Neuronal stem cell (in vitro differentiated cells): ENCODE measurements at regions not wholly inside any gene's neighbourhood (a gene's known extent, or its start where the extent isn't known, plus 50 kb on each side); places are given as distances from the start of the nearest gene placed in this dataset.

Experiments
- DNase-seq: peaks from one replicate; pipeline ENCODE4 v3.0.0-alpha.2; 2013; ENCODE audit warnings: low spot score
- H2AFZ ChIP-seq: one replicate; pipeline ENCODE4 v1.6.1; 2013; ENCODE audit warnings: mild to moderate bottlenecking, low read length, inconsistent platforms
- H2AK5ac ChIP-seq: 2 replicates; pipeline ENCODE4 v1.6.1; 2013; ENCODE audit warnings: low read depth, mild to moderate bottlenecking, inconsistent platforms, low read length, moderate library complexity, mixed read lengths
- H2BK120ac ChIP-seq: 2 replicates; pipeline ENCODE4 v1.6.1; 2013; ENCODE audit warnings: low read depth, mild to moderate bottlenecking, inconsistent platforms, low read length, moderate library complexity, mixed read lengths
- H2BK12ac ChIP-seq: one replicate; pipeline ENCODE4 v1.6.1; 2013; ENCODE audit warnings: low read length, inconsistent platforms
- H2BK15ac ChIP-seq: 2 replicates; pipeline ENCODE4 v1.6.1; 2013; ENCODE audit warnings: mild to moderate bottlenecking, low read length, inconsistent platforms, mixed read lengths
- H2BK5ac ChIP-seq: one replicate; pipeline ENCODE4 v1.6.1; 2013; ENCODE audit warnings: inconsistent platforms, mild to moderate bottlenecking, low read length, moderate library complexity
- H3K14ac ChIP-seq: one replicate; pipeline ENCODE4 v1.6.1; 2013; ENCODE audit warnings: low read length, inconsistent platforms
- H3K18ac ChIP-seq: 2 replicates; pipeline ENCODE4 v1.6.1; 2013; ENCODE audit warnings: low read length, inconsistent platforms
- H3K23ac ChIP-seq: 2 replicates; pipeline ENCODE4 v1.6.1; 2013; ENCODE audit warnings: low read depth, mild to moderate bottlenecking, mixed read lengths, low read length, inconsistent platforms; ENCODE audit not compliant: poor library complexity
- H3K27ac ChIP-seq: replicated peaks from 3 replicates; pipeline ENCODE4 v1.5.1; 2013; ENCODE audit warnings: low read length, inconsistent platforms
- H3K27me3 ChIP-seq, 3 experiments: 2 replicates each; pipeline ENCODE4 v1.6.1; 2013; ENCODE audit warnings: low read length in 3 of 3, mild to moderate bottlenecking in 2 of 3, inconsistent platforms in 1 of 3, low read depth in 1 of 3, mixed read lengths in 1 of 3, moderate library complexity in 1 of 3; ENCODE audit not compliant: control insufficient read depth in 3 of 3, insufficient read depth in 3 of 3
- H3K36me3 ChIP-seq, 2 donors: replicated peaks in 1 of 2; 2 replicates each; pipeline ENCODE4 v1.6.1; 2013; ENCODE audit warnings: low read length in 2 of 2; ENCODE audit not compliant: control insufficient read depth in 2 of 2, insufficient read depth in 2 of 2
- H3K4ac ChIP-seq: 2 replicates; pipeline ENCODE4 v1.6.1; 2013; ENCODE audit warnings: inconsistent platforms, mild to moderate bottlenecking, low read length, moderate library complexity
- H3K4me1 ChIP-seq, 2 donors: 1 replicate in 1 of 2; 2 replicates in 1 of 2; pipeline ENCODE4 v1.6.1; 2013; ENCODE audit warnings: low read length in 2 of 2, low read depth in 1 of 2; ENCODE audit not compliant: control insufficient read depth in 2 of 2, insufficient read depth in 1 of 2
- H3K4me2 ChIP-seq: one replicate; pipeline ENCODE4 v1.6.1; 2013; ENCODE audit warnings: mild to moderate bottlenecking, low read length, inconsistent platforms; ENCODE audit not compliant: insufficient read depth, poor library complexity, severe bottlenecking
- H3K4me3 ChIP-seq, 2 donors: 2 replicates each; pipeline ENCODE4 v1.5.1; 2013; ENCODE audit warnings: low read length in 2 of 2, mild to moderate bottlenecking in 2 of 2, inconsistent platforms in 1 of 2, moderate library complexity in 1 of 2
- H3K79me1 ChIP-seq: one replicate; pipeline ENCODE4 v1.6.1; 2013; ENCODE audit warnings: low read depth, mild to moderate bottlenecking, inconsistent platforms, low read length, moderate library complexity
- H3K9ac ChIP-seq: one replicate; pipeline ENCODE4 v1.6.1; 2013; ENCODE audit warnings: mild to moderate bottlenecking, low read depth, low read length, inconsistent platforms; ENCODE audit not compliant: poor library complexity
- H3K9me3 ChIP-seq, 2 donors: replicated peaks in 1 of 2; 2 replicates each; pipeline versions ENCODE3 to v1.6.1; 2013; ENCODE audit warnings: low read length in 2 of 2, mild to moderate bottlenecking in 2 of 2, inconsistent platforms in 1 of 2, low read depth in 1 of 2, mixed read lengths in 1 of 2, moderate library complexity in 1 of 2; ENCODE audit not compliant: control insufficient read depth in 2 of 2, insufficient read depth in 1 of 2
- H4K8ac ChIP-seq: one replicate; pipeline ENCODE4 v1.6.1; 2013; ENCODE audit warnings: low read depth, mild to moderate bottlenecking, inconsistent platforms, low read length, moderate library complexity
- H4K91ac ChIP-seq: one replicate; pipeline ENCODE4 v1.6.1; 2013; ENCODE audit warnings: low read length, low read depth, mild to moderate bottlenecking, inconsistent platforms; ENCODE audit not compliant: poor library complexity
- WGBS, 2 donors: extraction: QIAGEN DNeasy Blood & Tissue Kit; methylation state at CpG; one replicate each; pipeline ENCODE4 v1.1.7; 2013; ENCODE audit warnings: missing lambda C conversion rate in 2 of 2, mixed read lengths in 1 of 2; ENCODE audit not compliant: insufficient read length in 2 of 2, insufficient replicate concordance in 1 of 2; ENCODE audit errors: extremely low coverage in 2 of 2; 5-methylcytosine and 5-hydroxymethylcytosine counted together

GRCh38 chr7:25432807-25433206 lies 204.5 kb upstream of the NPVF start:
- Histone ChIP-seq H2AK5ac (no peak overlapping the region), H2BK12ac (no peak overlapping the region), H3K4me1 (peaks cover 0 to 3% of the 10 kb centered on the region in 2 donors), H3K27ac (no peak overlapping the region), H2BK5ac (no peak overlapping the region), H3K18ac (no peak overlapping the region), H2BK15ac (no peak overlapping the region), H3K14ac (no peak overlapping the region), H3K4me3 (no peak overlapping the region), H3K9me3 (no peaks in the 10 kb centered on the region), H3K4ac (no peak overlapping the region), H3K27me3 (peaks cover 0 to 4% (median 0%) of the 10 kb centered on the region in 3 experiments), H4K8ac (no peak overlapping the region), H3K23ac (no peak overlapping the region), H2AFZ (no peak overlapping the region), H3K79me1 (no peaks in the 10 kb centered on the region), H3K4me2 (no peak overlapping the region), H3K36me3 (no peaks in the 10 kb centered on the region), H2BK120ac (no peak overlapping the region), H4K91ac (no peak overlapping the region), H3K9ac (no peak overlapping the region)
- WGBS, 2 donors = no CpG with 5 or more reads among the region's 2 CpGs
- DNase-seq = no peak

GRCh38 chr7:25436413-25436812 lies 208.1 kb upstream of the NPVF start:
- Histone ChIP-seq H4K8ac (no peak overlapping the region), H3K27me3 (peaks cover 0 to 4% (median 0%) of the 10 kb centered on the region in 3 experiments), H4K91ac (no peak overlapping the region), H2BK12ac (no peak overlapping the region), H3K14ac (no peak overlapping the region), H3K36me3 (no peaks in the 10 kb centered on the region), H3K4me1 (no peaks in the 10 kb centered on the region), H3K4me2 (no peak overlapping the region), H3K9ac (no peak overlapping the region), H3K9me3 (no peaks in the 10 kb centered on the region), H3K23ac (no peak overlapping the region), H2BK5ac (no peak overlapping the region), H3K4me3 (no peak overlapping the region), H3K79me1 (no peaks in the 10 kb centered on the region), H3K18ac (no peak overlapping the region), H3K27ac (no peak overlapping the region), H2AK5ac (no peak overlapping the region), H2BK120ac (no peak overlapping the region), H2BK15ac (no peak overlapping the region), H2AFZ (no peak overlapping the region), H3K4ac (no peak overlapping the region)
- DNase-seq = no peak
- WGBS, 2 donors = no CpG with 5 or more reads among the region's 3 CpGs

DNA sequence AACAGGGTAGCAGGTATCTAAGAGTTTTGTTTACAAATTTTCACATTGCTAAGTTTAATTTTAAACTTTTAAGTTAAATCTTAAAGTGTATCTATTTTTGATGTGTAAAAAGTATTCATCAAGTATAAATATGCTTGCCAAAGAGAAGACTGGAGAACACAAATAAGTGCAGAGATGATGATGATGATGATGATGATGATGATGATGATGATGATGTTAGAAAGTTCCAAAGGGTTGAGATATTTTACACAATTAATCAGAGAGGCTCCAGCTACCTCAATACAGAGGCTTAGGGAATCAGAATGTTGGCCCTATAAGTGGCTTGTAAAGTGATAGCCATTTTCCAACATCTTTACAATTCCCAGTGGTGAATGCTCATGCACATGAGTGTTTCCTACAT lies 209.0 kb upstream of the NPVF start:
- no peaks in the 10 kb centered on the region for H3K79me1 ChIP-seq
- H3K23ac ChIP-seq = no peak overlapping the region

DNA sequence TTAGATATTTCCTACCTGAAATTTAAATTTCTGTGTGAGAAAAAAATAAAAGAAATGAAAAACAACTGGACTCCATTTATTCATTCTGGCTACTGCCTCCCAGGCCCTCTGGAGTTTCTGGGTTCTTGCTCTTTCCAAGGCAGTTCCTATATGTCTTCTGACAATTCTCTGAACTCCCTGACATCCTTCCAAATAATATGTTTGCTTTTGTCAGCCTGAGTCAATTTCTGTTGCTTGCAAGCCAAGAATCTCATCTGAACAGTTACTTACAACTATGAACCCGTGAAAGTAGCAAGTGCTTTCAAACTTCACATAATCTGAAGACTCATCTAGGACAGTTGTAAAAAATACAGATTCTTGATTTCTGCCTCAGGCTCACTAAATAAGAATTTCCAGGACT lies 216.7 kb upstream of the NPVF start:
- no peak overlapping the region for H3K23ac ChIP-seq
- WGBS, 2 donors = no CpG with 5 or more reads among the region's 1 CpG
- no peaks in the 10 kb centered on the region for H3K9me3 ChIP-seq
- H3K4me3 ChIP-seq = no peak overlapping the region
- DNase-seq = no peak
- no peak overlapping the region for H3K14ac ChIP-seq
- no peak overlapping the region for H3K4ac ChIP-seq
- H3K27me3 ChIP-seq = no peaks in the 10 kb centered on the region
- H3K4me2 ChIP-seq = no peak overlapping the region
- H4K91ac ChIP-seq = no peak overlapping the region
- no peak overlapping the region for H3K9ac ChIP-seq
- H3K18ac ChIP-seq = no peak overlapping the region
- no peak overlapping the region for H2BK5ac ChIP-seq
- H3K36me3 ChIP-seq = no peaks in the 10 kb centered on the region
- no peak overlapping the region for H2AK5ac ChIP-seq
- H4K8ac ChIP-seq = no peak overlapping the region
- H2AFZ ChIP-seq = no peak overlapping the region
- H2BK15ac ChIP-seq = no peak overlapping the region
- no peaks in the 10 kb centered on the region for H3K79me1 ChIP-seq
- no peak overlapping the region for H3K27ac ChIP-seq
- H2BK120ac ChIP-seq = no peak overlapping the region
- no peaks in the 10 kb centered on the region for H3K4me1 ChIP-seq
- H2BK12ac ChIP-seq = no peak overlapping the region

More for the DNA sequence above, 209.0 kb upstream of the NPVF start:
- Histone ChIP-seq H2BK120ac (no peak overlapping the region), H3K27ac (no peak overlapping the region), H3K4me1 (no peaks in the 10 kb centered on the region), H4K8ac (no peak overlapping the region), H3K14ac (no peak overlapping the region), H2BK15ac (no peak overlapping the region), H3K4ac (no peak overlapping the region), H2BK12ac (no peak overlapping the region), H3K4me2 (no peak overlapping the region), H2AK5ac (no peak overlapping the region), H2BK5ac (no peak overlapping the region), H2AFZ (no peak overlapping the region), H3K9ac (no peak overlapping the region), H3K27me3 (peaks cover 0 to 4% (median 0%) of the 10 kb centered on the region in 3 experiments), H3K36me3 (no peaks in the 10 kb centered on the region), H4K91ac (no peak overlapping the region), H3K9me3 (no peaks in the 10 kb centered on the region), H3K4me3 (no peak overlapping the region), H3K18ac (no peak overlapping the region)
- DNase-seq = no peak
